HL-60 (cell line): ENCODE measurements at regions not wholly inside any gene's neighbourhood (a gene's known extent, or its start where the extent isn't known, plus 50 kb on each side); places are given as distances from the start of the nearest gene placed in this dataset.

Experiments used
- DNase-seq, 2 experiments: peaks; one replicate each; pipeline ENCODE4 v3.0.0-alpha.2; 2010 to 2020; ENCODE audit warnings: low read depth in 1 of 2, low spot score in 1 of 2
- H3K27ac ChIP-seq: fragments of 250-450 bp; sonication (Bioruptor Pico); replicated peaks from 2 replicates; pipeline ENCODE4 v1.5.1; 2020; ENCODE audit warnings: mild to moderate bottlenecking, moderate library complexity
- H3K27me3 ChIP-seq: fragments of 250-450 bp; sonication (Bioruptor Pico); 2 replicates; pipeline ENCODE4 v1.5.1; 2021; ENCODE audit warnings: mild to moderate bottlenecking, moderate library complexity; ENCODE audit not compliant: insufficient read depth, poor library complexity, severe bottlenecking
- H3K4me3 ChIP-seq: replicated peaks from 2 replicates; pipeline ENCODE4 v1.5.1; 2011; ENCODE audit warnings: mild to moderate bottlenecking, control low read depth, low read length; ENCODE audit not compliant: insufficient read depth
- CTCF ChIP-seq: IDR thresholded peaks from one replicate; pipeline ENCODE4 v1.5.1; 2011; ENCODE audit warnings: low read length, control low read depth, inconsistent platforms; ENCODE audit not compliant: insufficient read depth
- GABPA ChIP-seq: IDR thresholded peaks from 2 replicates; pipeline ENCODE4 v1.6.1; 2012; ENCODE audit warnings: low read depth
- POLR2AphosphoS5 ChIP-seq: IDR thresholded peaks from 2 replicates; pipeline ENCODE4 v1.6.1; 2012; ENCODE audit warnings: low read depth
- REST ChIP-seq: IDR thresholded peaks from 2 replicates; pipeline ENCODE4 v1.6.1; 2012; ENCODE audit warnings: low read depth; ENCODE audit not compliant: insufficient replicate concordance
- SPI1 ChIP-seq: IDR thresholded peaks from 2 replicates; pipeline ENCODE4 v1.6.1; 2012; ENCODE audit warnings: low read depth, mild to moderate bottlenecking, borderline replicate concordance

- TF ChIP-seq POLR2AphosphoS5 (no peak), SPI1 (no peak), REST (no peak), GABPA (no peak), CTCF (no peak)
- Histone ChIP-seq H3K27me3 (no peaks in the 10 kb centered on the region), H3K27ac (no peak overlapping the region), H3K4me3 (no peak overlapping the region)
- no peak for DNase-seq
These were observed 358.7 kb upstream of the CA10 start for GRCh38 chr17:52517176-52517575.

GRCh38 chr17:52515927-52516326, 357.4 kb upstream of the CA10 start:
- Histone ChIP-seq H3K4me3 (no peak overlapping the region), H3K27ac (no peak overlapping the region), H3K27me3 (no peaks in the 10 kb centered on the region)
- DNase-seq = no peak
- TF ChIP-seq SPI1 (no peak), CTCF (no peak), GABPA (no peak)

GRCh38 chr17:52505601-52506000, 347.1 kb upstream of the CA10 start:
- no peak for TF ChIP-seq POLR2AphosphoS5
- TF ChIP-seq SPI1 = no peak
- DNase-seq = no peak
- Histone ChIP-seq H3K4me3 (no peak overlapping the region), H3K27ac (no peak overlapping the region), H3K27me3 (no peaks in the 10 kb centered on the region)

- Histone ChIP-seq H3K27ac (no peak overlapping the region), H3K4me3 (no peak overlapping the region), H3K27me3 (no peaks in the 10 kb centered on the region)
- no peak for TF ChIP-seq REST
- TF ChIP-seq POLR2AphosphoS5 = no peak
- TF ChIP-seq SPI1 = no peak
- no peak for TF ChIP-seq GABPA
- no peak for TF ChIP-seq CTCF
- DNase-seq = no peak
These were observed 345.6 kb upstream of the CA10 start for GRCh38 chr17:52504081-52504480.
